GM10266 (cell line): ENCODE measurements at regions not wholly inside any gene's neighbourhood (a gene's known extent, or its start where the extent isn't known, plus 50 kb on each side); places are given as distances from the start of the nearest gene placed in this dataset.
"Not testable (repeated sequence)": the region's sequence is repeated elsewhere in the genome, so short reads cannot be mapped to it uniquely, and the experiment has no call there.

Source experiments
- DNase-seq: peaks from one replicate; pipeline ENCODE4 v3.0.0; 2012; ENCODE audit errors: extremely low spot score
- TF ChIP-seq, protein P1 (sequence below): IDR thresholded peaks from 2 replicates; pipeline ENCODE4 v1.5.1; 2012; ENCODE audit warnings: mild to moderate bottlenecking, low read depth; ENCODE audit not compliant: control insufficient read depth, insufficient read depth; ENCODE audit errors: missing control alignments

DNA sequence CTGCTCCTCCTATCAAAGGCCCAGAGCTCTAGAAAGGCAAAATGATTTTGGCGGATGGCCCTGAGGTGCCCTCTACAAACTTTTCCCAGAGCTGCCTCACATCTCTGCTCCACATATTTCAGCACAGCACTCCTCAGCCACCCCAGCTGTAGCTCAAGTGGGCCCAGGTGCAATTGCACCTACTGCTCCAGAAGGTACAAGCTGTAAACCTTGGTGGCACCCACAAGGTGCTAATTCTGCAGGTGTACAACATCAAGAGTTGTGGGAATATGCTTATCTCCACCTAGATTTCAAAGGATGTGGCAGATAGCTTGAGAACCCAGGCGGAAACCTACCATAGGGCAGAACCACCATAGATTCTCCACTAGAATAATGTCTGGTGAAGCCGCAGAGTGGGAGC lies 432.2 kb downstream of the TMEM232 start:
- DNase-seq, result no peak
- TF ChIP-seq, protein P1, sequence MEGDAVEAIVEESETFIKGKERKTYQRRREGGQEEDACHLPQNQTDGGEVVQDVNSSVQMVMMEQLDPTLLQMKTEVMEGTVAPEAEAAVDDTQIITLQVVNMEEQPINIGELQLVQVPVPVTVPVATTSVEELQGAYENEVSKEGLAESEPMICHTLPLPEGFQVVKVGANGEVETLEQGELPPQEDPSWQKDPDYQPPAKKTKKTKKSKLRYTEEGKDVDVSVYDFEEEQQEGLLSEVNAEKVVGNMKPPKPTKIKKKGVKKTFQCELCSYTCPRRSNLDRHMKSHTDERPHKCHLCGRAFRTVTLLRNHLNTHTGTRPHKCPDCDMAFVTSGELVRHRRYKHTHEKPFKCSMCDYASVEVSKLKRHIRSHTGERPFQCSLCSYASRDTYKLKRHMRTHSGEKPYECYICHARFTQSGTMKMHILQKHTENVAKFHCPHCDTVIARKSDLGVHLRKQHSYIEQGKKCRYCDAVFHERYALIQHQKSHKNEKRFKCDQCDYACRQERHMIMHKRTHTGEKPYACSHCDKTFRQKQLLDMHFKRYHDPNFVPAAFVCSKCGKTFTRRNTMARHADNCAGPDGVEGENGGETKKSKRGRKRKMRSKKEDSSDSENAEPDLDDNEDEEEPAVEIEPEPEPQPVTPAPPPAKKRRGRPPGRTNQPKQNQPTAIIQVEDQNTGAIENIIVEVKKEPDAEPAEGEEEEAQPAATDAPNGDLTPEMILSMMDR, result no peak

DNA sequence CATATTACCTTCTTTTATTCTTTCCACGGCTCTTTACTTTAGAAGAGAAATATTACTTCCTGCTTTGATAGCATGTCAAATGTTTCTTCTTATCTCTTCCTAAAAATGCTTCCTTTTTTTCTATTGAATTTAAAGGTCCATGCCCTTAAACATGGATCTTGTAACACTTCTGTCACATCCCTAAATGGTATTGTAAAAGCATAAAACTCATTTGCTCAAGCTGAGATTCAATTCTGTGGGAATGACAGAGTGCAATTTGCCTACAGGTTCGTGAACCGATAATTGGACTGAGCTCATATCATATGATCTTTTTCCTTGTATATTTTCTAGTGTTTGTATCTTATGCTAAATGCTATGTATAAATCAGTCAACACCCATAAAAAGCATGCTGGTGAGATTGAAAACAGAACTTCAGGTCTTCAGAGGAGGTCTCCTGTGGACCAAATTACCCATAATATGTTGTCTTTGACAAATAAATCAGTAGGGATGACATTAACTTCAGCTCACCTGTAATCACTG lies 429.3 kb downstream of the TMEM232 start:
- TF ChIP-seq, protein P1, result no peak
- DNase-seq, result no peak

DNA sequence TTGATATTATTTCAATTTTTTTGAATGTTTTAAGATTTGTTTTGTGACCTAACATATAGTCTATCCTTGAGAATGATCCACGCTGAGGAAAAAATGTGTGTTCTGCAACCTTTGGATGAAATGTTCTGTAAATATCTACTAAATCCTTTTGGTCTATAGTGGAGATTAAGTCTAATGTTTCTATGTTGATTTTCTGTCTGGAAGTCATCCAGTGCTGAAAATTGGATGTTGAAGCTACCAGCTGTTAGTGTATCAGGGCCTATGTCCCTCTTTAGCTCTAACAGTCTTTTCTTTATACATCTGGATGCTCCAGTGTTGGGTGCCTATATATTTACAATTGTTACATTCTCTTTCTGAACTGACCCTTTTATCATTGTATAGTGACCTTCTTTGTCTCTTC lies 422.3 kb downstream of the TMEM232 start:
- no peak for DNase-seq

DNA sequence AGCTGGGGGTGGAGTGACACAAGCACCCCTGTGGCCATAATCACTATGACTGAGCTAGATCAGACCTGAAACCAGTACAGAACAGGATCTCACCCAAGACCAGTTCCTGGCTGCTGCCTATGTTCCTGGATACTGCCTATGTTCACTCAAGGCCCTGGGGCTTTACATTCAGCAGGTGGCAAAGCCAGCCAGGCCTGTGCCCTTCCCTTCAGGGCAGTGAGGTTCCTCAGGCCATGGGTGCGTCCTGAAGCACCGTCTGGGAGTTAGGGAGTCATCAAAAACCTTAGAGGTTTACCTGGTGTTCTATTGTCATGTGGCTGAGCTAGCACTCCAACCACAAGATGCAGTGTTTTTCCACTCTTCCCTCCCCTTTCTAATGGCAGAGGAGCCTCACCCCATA lies 419.8 kb downstream of the TMEM232 start:
- TF ChIP-seq, protein P1, result no peak

More for the DNA sequence above, 422.3 kb downstream of the TMEM232 start:
- TF ChIP-seq, protein P1, result no peak

DNA sequence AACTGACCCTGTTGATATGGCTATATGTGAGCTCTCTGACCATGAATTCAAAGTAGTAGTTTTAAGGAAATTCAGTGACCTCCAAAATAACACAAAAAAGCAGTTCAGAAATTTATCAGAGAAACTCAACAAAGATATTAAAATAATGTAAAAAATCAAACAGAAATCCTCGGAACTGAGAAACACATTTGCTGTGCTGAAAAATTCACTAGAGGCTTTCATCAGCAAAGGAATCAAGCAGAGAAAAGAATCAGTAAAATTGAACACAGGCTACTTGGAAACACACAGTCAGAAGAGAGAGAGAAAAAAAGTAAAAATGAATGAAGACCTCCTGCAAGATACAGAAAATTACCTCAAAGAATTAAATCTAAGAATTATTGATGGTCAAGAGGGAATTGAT lies 417.2 kb downstream of the TMEM232 start:
- DNase-seq, result no peak
- TF ChIP-seq, protein P1, result no peak

More for the DNA sequence above, 419.8 kb downstream of the TMEM232 start:
- DNase-seq, result no peak

DNA sequence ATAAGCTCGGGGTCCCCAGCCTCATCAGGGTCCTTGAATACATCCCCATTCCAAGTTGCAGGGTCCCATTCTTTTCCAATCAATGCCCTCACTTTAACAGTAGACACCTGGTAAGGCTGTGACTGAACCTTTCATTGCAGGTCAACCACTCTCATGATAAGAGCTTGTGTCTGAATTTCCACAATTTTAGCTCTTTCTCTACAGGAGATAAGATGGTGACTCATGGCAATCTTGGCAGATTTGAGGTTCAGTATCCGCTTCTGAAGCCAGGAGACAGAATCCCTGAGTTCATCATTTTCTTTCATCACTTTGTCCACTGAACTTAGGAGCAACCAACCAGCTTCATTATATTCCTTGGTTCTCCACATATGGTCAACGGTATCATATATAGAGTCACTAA lies 409.9 kb downstream of the TMEM232 start:
- not testable (repeated sequence) for DNase-seq

DNA sequence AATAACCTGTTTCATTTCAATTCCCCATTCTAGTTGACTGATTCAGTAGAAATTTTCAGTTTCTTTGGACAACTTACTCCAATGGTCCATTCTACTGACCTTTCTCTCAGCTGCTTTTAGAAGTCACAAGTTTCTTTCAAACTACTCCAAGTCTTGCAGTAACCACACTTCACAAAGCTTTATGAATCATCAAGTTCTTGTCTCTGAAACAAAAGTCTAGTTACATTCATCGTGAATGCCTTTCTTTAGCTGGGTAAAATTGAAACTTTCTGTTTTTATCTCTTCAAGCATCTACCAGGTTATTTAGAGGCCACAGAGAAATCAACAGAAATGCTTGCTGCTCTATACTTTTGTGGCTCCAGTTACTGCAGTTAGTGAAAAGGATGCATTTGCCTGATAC lies 405.4 kb downstream of the TMEM232 start:
- TF ChIP-seq, protein P1, result no peak
- no peak for DNase-seq

DNA sequence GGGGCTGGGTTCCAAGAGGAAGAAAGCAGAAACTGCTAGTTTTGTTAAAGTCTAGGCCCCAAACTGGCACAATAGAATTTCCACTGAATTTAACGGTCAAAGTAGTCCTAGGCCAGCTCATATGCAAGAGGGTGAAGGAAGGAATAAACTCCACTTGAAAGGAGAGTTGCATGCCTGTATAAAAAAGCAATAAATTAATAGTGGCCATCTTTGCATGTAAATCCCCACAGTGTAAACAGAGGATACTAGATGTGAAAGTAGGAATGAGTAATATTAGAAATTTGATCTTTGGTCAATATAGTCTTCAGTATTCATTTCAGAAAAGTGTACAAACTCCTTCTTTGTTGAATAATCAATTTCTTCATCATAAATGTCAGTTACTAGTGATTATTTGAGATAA lies 403.1 kb downstream of the TMEM232 start:
- TF ChIP-seq, protein P1, result no peak
- no peak for DNase-seq
